SH-SY5Y (cell line): ENCODE measurements at regions not wholly inside any gene's neighbourhood (a gene's known extent, or its start where the extent isn't known, plus 50 kb on each side); places are given as distances from the start of the nearest gene placed in this dataset.

Source experiments
- GATA2 ChIP-seq: IDR thresholded peaks from 2 replicates; pipeline ENCODE4 v1.6.1; 2011; ENCODE audit warnings: mild to moderate bottlenecking, low read depth, low read length
- GATA3 ChIP-seq: IDR thresholded peaks from 2 replicates; pipeline ENCODE4 v1.6.1; 2011; ENCODE audit warnings: low read depth, mild to moderate bottlenecking, low read length, moderate library complexity

- TF ChIP-seq GATA2: no peak
- no peak for TF ChIP-seq GATA3
These were observed 724.5 kb downstream of the EPHA4 start for GRCh38 chr2:220847589-220847988.
